GM23338 (cell line): ENCODE measurements at regions not wholly inside any gene's neighbourhood (a gene's known extent, or its start where the extent isn't known, plus 50 kb on each side); places are given as distances from the start of the nearest gene placed in this dataset.

ENCODE experiments used
- ATAC-seq: fragments of 200-7000 bp; cut with Tn5 transposase; 3 replicates; pipeline ENCODE4 v1.9.1; 2020
- DNase-seq: peaks from one replicate; pipeline ENCODE4 v3.0.0-alpha.2; 2015; ENCODE audit warnings: low spot score
- H2AFZ ChIP-seq: fragments of 200-600 bp; sonication (generic); 2 replicates; pipeline ENCODE4 v1.8.0; 2016; ENCODE audit warnings: antibody characterized with exemption, mild to moderate bottlenecking, moderate library complexity
- H3F3A ChIP-seq: fragments of 200-600 bp; sonication (generic); replicated peaks from 2 replicates; pipeline ENCODE4 v1.8.0; 2017; ENCODE audit warnings: antibody characterized with exemption, mixed run types, low read depth
- H3K27ac ChIP-seq: fragments of 200-600 bp; sonication (generic); 2 replicates; pipeline ENCODE4 v1.6.1; 2016; ENCODE audit warnings: low read depth
- H3K27me3 ChIP-seq: fragments of 200-600 bp; sonication (generic); 2 replicates; pipeline ENCODE4 v1.8.0; 2016; ENCODE audit warnings: mild to moderate bottlenecking, mixed run types, moderate library complexity; ENCODE audit not compliant: insufficient read depth
- H3K36me3 ChIP-seq: fragments of 200-600 bp; sonication (generic); 2 replicates; pipeline ENCODE4 v1.8.0; 2016; ENCODE audit warnings: mild to moderate bottlenecking; ENCODE audit not compliant: insufficient read depth
- H3K4me1 ChIP-seq: fragments of 200-600 bp; sonication (generic); 2 replicates; pipeline ENCODE4 v1.8.0; 2016; ENCODE audit warnings: mild to moderate bottlenecking, moderate library complexity; ENCODE audit not compliant: insufficient read depth
- H3K4me2 ChIP-seq: fragments of 200-600 bp; sonication (generic); 2 replicates; pipeline ENCODE4 v1.7.1; 2017; ENCODE audit warnings: mixed run types
- H3K4me3 ChIP-seq: fragments of 200-600 bp; sonication (generic); 2 replicates; pipeline ENCODE4 v1.6.1; 2016; ENCODE audit warnings: mixed run types
- H3K79me2 ChIP-seq: fragments of 200-600 bp; sonication (generic); replicated peaks from 2 replicates; pipeline ENCODE4 v1.8.0; 2017; ENCODE audit warnings: mild to moderate bottlenecking; ENCODE audit not compliant: insufficient read depth
- H3K9me2 ChIP-seq: fragments of 200-600 bp; sonication (generic); 2 replicates; pipeline ENCODE4 v1.8.0; 2017; ENCODE audit not compliant: insufficient read depth
- H4K20me1 ChIP-seq: fragments of 200-600 bp; sonication (generic); replicated peaks from 2 replicates; pipeline ENCODE4 v1.8.0; 2017; ENCODE audit warnings: mild to moderate bottlenecking; ENCODE audit not compliant: insufficient read depth
- H3K27ac Mint-ChIP-seq: 2 replicates; pipeline ENCODE4 v1.8.0; 2020; ENCODE audit warnings: inconsistent platforms, mild to moderate bottlenecking, moderate library complexity, mixed read lengths
- H3K27me3 Mint-ChIP-seq: 3 replicates; pipeline ENCODE4 v1.8.0; 2022; ENCODE audit warnings: low read depth, mild to moderate bottlenecking, moderate library complexity, mixed read lengths, inconsistent platforms; ENCODE audit not compliant: insufficient read depth, poor library complexity
- H3K36me3 Mint-ChIP-seq: 3 replicates; pipeline ENCODE4 v1.8.0; 2021; ENCODE audit warnings: low read depth, mild to moderate bottlenecking, inconsistent platforms, moderate library complexity, mixed read lengths
- H3K4me1 Mint-ChIP-seq: 3 replicates; pipeline ENCODE4 v1.8.0; 2020; ENCODE audit warnings: mild to moderate bottlenecking, inconsistent platforms, mixed read lengths
- H3K4me3 Mint-ChIP-seq: 3 replicates; pipeline ENCODE4 v1.8.0; 2021; ENCODE audit warnings: moderate library complexity, mild to moderate bottlenecking, inconsistent platforms, mixed read lengths
- H3K9me3 Mint-ChIP-seq: 3 replicates; pipeline ENCODE4 v1.8.0; 2020; ENCODE audit warnings: moderate library complexity, mild to moderate bottlenecking, inconsistent platforms, mixed read lengths
- CREB1 ChIP-seq: fragments of 250-450 bp; sonication (Bioruptor Pico); IDR thresholded peaks from 2 replicates; pipeline ENCODE4 v1.5.0; 2020; ENCODE audit warnings: low read depth, mild to moderate bottlenecking, moderate library complexity
- CTCF ChIP-seq, 2 experiments: fragments of 200-600 bp in 1 of 2; sonication (generic) in 1 of 2; conservative IDR thresholded peaks; 2 replicates each; pipeline versions ENCODE4 v1.5.1 to v1.6.1; 2016 to 2017; ENCODE audit warnings: antibody characterized with exemption in 2 of 2, low read depth in 2 of 2, mild to moderate bottlenecking in 2 of 2, moderate library complexity in 1 of 2
- ETS1 ChIP-seq: IDR thresholded peaks from 2 replicates; pipeline ENCODE4 v1.6.1; 2016; ENCODE audit warnings: antibody characterized with exemption
- EZH2 ChIP-seq: fragments of 200-600 bp; sonication (generic); IDR thresholded peaks from one replicate; pipeline ENCODE4 v1.8.0; 2017; ENCODE audit warnings: antibody characterized with exemption, mild to moderate bottlenecking, low read depth; ENCODE audit not compliant: unreplicated experiment
- EZH2phosphoT487 ChIP-seq: fragments of 200-600 bp; sonication (generic); IDR thresholded peaks from one replicate; pipeline ENCODE4 v1.8.1; 2018; ENCODE audit warnings: antibody characterized with exemption; ENCODE audit not compliant: unreplicated experiment
- JUNB ChIP-seq: IDR thresholded peaks from one replicate; pipeline ENCODE4 v1.6.1; 2016; ENCODE audit warnings: antibody characterized with exemption; ENCODE audit not compliant: unreplicated experiment
- NANOG ChIP-seq: IDR thresholded peaks from 2 replicates; pipeline ENCODE4 v1.6.1; 2016; ENCODE audit warnings: antibody characterized with exemption, borderline replicate concordance
- POLR2AphosphoS5 ChIP-seq: IDR thresholded peaks from 2 replicates; pipeline ENCODE4 v1.6.1; 2016; ENCODE audit warnings: antibody characterized with exemption, low read depth
- REST ChIP-seq: IDR thresholded peaks from one replicate; pipeline ENCODE4 v1.6.1; 2018; ENCODE audit warnings: antibody characterized with exemption; ENCODE audit not compliant: unreplicated experiment
- STAT1 ChIP-seq: IDR thresholded peaks from one replicate; pipeline ENCODE4 v1.6.1; 2016; ENCODE audit warnings: antibody characterized with exemption; ENCODE audit not compliant: unreplicated experiment
- ZNF114 ChIP-seq: fragments of 250-450 bp; sonication (Bioruptor Pico); IDR thresholded peaks from 2 replicates; pipeline ENCODE4 v1.5.0; 2020; ENCODE audit warnings: mild to moderate bottlenecking, moderate library complexity
- ZNF331 ChIP-seq: fragments of 250-450 bp; sonication (Bioruptor Pico); IDR thresholded peaks from 2 replicates; pipeline ENCODE4 v1.5.0; 2020; ENCODE audit warnings: low read depth, mild to moderate bottlenecking, moderate library complexity
- ZNF462 ChIP-seq: fragments of 250-450 bp; sonication (Bioruptor Pico); IDR thresholded peaks from 2 replicates; pipeline ENCODE4 v1.5.0; 2020; ENCODE audit warnings: mild to moderate bottlenecking, moderate library complexity

- Mint-ChIP-seq H3K4me3 (no peak overlapping the region), H3K27me3 (no peaks in the 10 kb centered on the region), H3K4me1 (no peaks in the 10 kb centered on the region; the same call in 2 of the 3 replicates), H3K36me3 (no peaks in the 10 kb centered on the region), H3K27ac (no peak overlapping the region), H3K9me3 (no peaks in the 10 kb centered on the region)
- H3K4me2 ChIP-seq, result no peak overlapping the region
- no peak for TF ChIP-seq REST
- no peak for TF ChIP-seq CTCF (conservative IDR thresholded peaks at IDR 0.05; ENCODE audit: low read depth in 2 of 2)
- no peak for TF ChIP-seq ZNF331 (CRISPR knock-in tag)
- no peak for TF ChIP-seq POLR2AphosphoS5
- no peak for TF ChIP-seq ZNF114
- TF ChIP-seq EZH2, result no peak
- no peak for TF ChIP-seq NANOG
- no peak for TF ChIP-seq ZNF462 (CRISPR knock-in tag)
- TF ChIP-seq CREB1 (CRISPR knock-in tag), result no peak
- TF ChIP-seq ETS1, result no peak
- TF ChIP-seq EZH2phosphoT487, result no peak
- no peak for TF ChIP-seq STAT1
- no peak for TF ChIP-seq JUNB
- no peak overlapping the region for H3K4me3 ChIP-seq
- H4K20me1 ChIP-seq, result no peaks in the 10 kb centered on the region
- no peak overlapping the region for H3K27ac ChIP-seq
- DNase-seq, result no peak
- no peak for ATAC-seq
- no peaks in the 10 kb centered on the region for H3K9me2 ChIP-seq
- H3K36me3 ChIP-seq, result no peaks in the 10 kb centered on the region
- H3K79me2 ChIP-seq, result no peaks in the 10 kb centered on the region
- no peaks in the 10 kb centered on the region for H3F3A ChIP-seq
- H3K4me1 ChIP-seq, result no peaks in the 10 kb centered on the region
- H3K27me3 ChIP-seq, result no peaks in the 10 kb centered on the region
- H2AFZ ChIP-seq, result no peak overlapping the region
These were observed 462.0 kb downstream of the HTR1A start for GRCh38 chr5:63500242-63500641.
